ENCODE measurements at regions not wholly inside any gene's neighbourhood (a gene's known extent, or its start where the extent isn't known, plus 50 kb on each side); places are given as distances from the start of the nearest gene placed in this dataset.
"Not testable (repeated sequence)": the region's sequence is repeated elsewhere in the genome, so short reads cannot be mapped to it uniquely, and the experiment has no call there.

- intact Hi-C loops (cut with DNase I): no loop called here
- no peak for TF ChIP-seq CTCF (IDR thresholded peaks at IDR 0.05)
- Histone ChIP-seq H3K9me3 (no peaks in the 10 kb centered on the region), H3K4me3 (no peak overlapping the region), H3K4me1 (no peaks in the 10 kb centered on the region), H3K36me3 (no peaks in the 10 kb centered on the region), H3K27me3 (ENCODE audit: low read depth) (no peaks in the 10 kb centered on the region), H3K27ac (no peak overlapping the region)
- DNase-seq (no peak), ATAC-seq (no peak)
These were observed 172.1 kb downstream of the PRKX start for GRCh38 chrX:3541336-3541735.

GRCh38 chrX:3540105-3540504, 173.3 kb downstream of the PRKX start:
- no peak for DNase-seq
- no peak for TF ChIP-seq CTCF (IDR thresholded peaks at IDR 0.05)
- no peaks in the 10 kb centered on the region for H3K9me3 ChIP-seq
- H3K4me1 ChIP-seq: no peaks in the 10 kb centered on the region
- no peaks in the 10 kb centered on the region for H3K36me3 ChIP-seq
- H3K27ac ChIP-seq: no peak overlapping the region
- no peaks in the 10 kb centered on the region for H3K27me3 ChIP-seq (ENCODE audit: low read depth)
- intact Hi-C loops (cut with DNase I): no loop called here
- ATAC-seq: no peak
- H3K4me3 ChIP-seq: no peak overlapping the region

GRCh38 chrX:3532581-3533085, 180.8 kb downstream of the PRKX start:
- no peak for TF ChIP-seq CTCF (IDR thresholded peaks at IDR 0.05)
- DNase-seq (no peak), ATAC-seq (no peak)
- Histone ChIP-seq H3K9me3 (no peaks in the 10 kb centered on the region), H3K36me3 (no peaks in the 10 kb centered on the region), H3K4me1 (no peaks in the 10 kb centered on the region), H3K27me3 (ENCODE audit: low read depth) (no peaks in the 10 kb centered on the region), H3K27ac (no peak overlapping the region), H3K4me3 (no peak overlapping the region)
- intact Hi-C loops (cut with DNase I): no loop called here

GRCh38 chrX:3531435-3531834, 182.0 kb downstream of the PRKX start:
- intact Hi-C loops (cut with DNase I); ATAC-seq; H3K36me3 ChIP-seq; H3K4me3 ChIP-seq; H3K4me1 ChIP-seq; DNase-seq; H3K9me3 ChIP-seq; H3K27ac ChIP-seq; H3K27me3 ChIP-seq (ENCODE audit: low read depth): not testable (repeated sequence)

GRCh38 chrX:3529466-3530010, 183.1 kb upstream of the MXRA5 start:
- no peak for TF ChIP-seq CTCF (IDR thresholded peaks at IDR 0.05)
- H3K4me3 ChIP-seq: no peak overlapping the region
- H3K4me1 ChIP-seq: no peaks in the 10 kb centered on the region
- intact Hi-C loops (cut with DNase I): no loop called here
- DNase-seq: no peak
- no peak for ATAC-seq
- no peaks in the 10 kb centered on the region for H3K36me3 ChIP-seq
- no peaks in the 10 kb centered on the region for H3K27me3 ChIP-seq (ENCODE audit: low read depth)
- no peak overlapping the region for H3K27ac ChIP-seq
- no peaks in the 10 kb centered on the region for H3K9me3 ChIP-seq

- no peaks in the 10 kb centered on the region for H3K36me3 ChIP-seq
- ATAC-seq: no peak
- H3K4me1 ChIP-seq: no peaks in the 10 kb centered on the region
- no peaks in the 10 kb centered on the region for H3K9me3 ChIP-seq
- no peak for DNase-seq
- intact Hi-C loops (cut with DNase I): no loop called here
- no peak for TF ChIP-seq CTCF (IDR thresholded peaks at IDR 0.05)
- no peaks in the 10 kb centered on the region for H3K27me3 ChIP-seq (ENCODE audit: low read depth)
- no peak overlapping the region for H3K27ac ChIP-seq
- H3K4me3 ChIP-seq: no peak overlapping the region
These were observed 181.4 kb upstream of the MXRA5 start for GRCh38 chrX:3527811-3528210.

All from lower lobe of right lung (tissue), 2 donors.